ENCODE measurements at regions not wholly inside any gene's neighbourhood (a gene's known extent, or its start where the extent isn't known, plus 50 kb on each side); places are given as distances from the start of the nearest gene placed in this dataset.

GRCh38 chr2:64876137-64876647, 113.0 kb upstream of the SLC1A4 start:
- no peak for TF ChIP-seq FOXM1 (IDR thresholded peaks at IDR 0.05; ENCODE audit: borderline replicate concordance, low read depth)
- no peak for TF ChIP-seq CEBPB (IDR thresholded peaks at IDR 0.05)
- no peak for TF ChIP-seq TAF1 (IDR thresholded peaks at IDR 0.05; ENCODE audit: low read depth)
- no peak for TF ChIP-seq REST (IDR thresholded peaks at IDR 0.05; ENCODE audit: low read depth)
- TF ChIP-seq EP300 (IDR thresholded peaks at IDR 0.05; ENCODE audit: borderline replicate concordance) = peak; percentile 29; the same call in 1 of the 2 replicates
- TF ChIP-seq, protein P1, sequence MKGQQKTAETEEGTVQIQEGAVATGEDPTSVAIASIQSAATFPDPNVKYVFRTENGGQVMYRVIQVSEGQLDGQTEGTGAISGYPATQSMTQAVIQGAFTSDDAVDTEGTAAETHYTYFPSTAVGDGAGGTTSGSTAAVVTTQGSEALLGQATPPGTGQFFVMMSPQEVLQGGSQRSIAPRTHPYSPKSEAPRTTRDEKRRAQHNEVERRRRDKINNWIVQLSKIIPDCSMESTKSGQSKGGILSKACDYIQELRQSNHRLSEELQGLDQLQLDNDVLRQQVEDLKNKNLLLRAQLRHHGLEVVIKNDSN (IDR thresholded peaks at IDR 0.05) = no peak
- no peak for TF ChIP-seq TEAD4 (IDR thresholded peaks at IDR 0.05)
- no peak for TF ChIP-seq EGR1 (IDR thresholded peaks at IDR 0.05)

Data from Ishikawa (cell line).